ENCODE measurements at regions not wholly inside any gene's neighbourhood (a gene's known extent, or its start where the extent isn't known, plus 50 kb on each side); places are given as distances from the start of the nearest gene placed in this dataset.

DNA sequence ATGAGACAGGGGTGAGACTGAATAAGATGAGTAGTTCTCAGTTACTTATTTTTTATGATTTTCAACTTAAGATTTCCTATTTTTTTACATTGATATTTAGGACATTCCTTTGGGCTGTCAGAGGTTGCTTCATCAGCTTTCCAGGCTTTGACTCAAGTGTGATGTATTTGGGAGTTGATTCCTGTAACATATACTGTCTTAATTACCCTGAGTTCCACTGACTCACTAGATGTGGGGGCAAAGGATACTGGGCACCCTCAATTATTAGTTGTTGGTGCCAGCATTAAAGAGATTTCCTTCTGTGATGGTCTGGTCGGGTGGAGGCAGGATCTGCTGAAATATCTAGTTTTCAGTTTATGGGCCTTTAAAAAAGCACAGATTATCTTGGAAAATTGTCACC lies 1535.8 kb downstream of the NLGN4Y start:
- Histone ChIP-seq H3K9me3 (ENCODE audit: severe bottlenecking) (no peaks in the 10 kb centered on the region), H3K4me3 (ENCODE audit: severe bottlenecking) (no peak overlapping the region), H3K27ac (ENCODE audit: poor library complexity, severe bottlenecking) (peak overlapping the region; percentile 10), H3K27me3 (ENCODE audit: insufficient read depth, poor library complexity, severe bottlenecking) (no peaks in the 10 kb centered on the region), H3K4me1 (ENCODE audit: insufficient read depth, poor library complexity, severe bottlenecking) (no peaks in the 10 kb centered on the region), H3K36me3 (ENCODE audit: low read depth) (no peaks in the 10 kb centered on the region)
- ATAC-seq (ENCODE audit: low read depth) (peak; percentile 72), DNase-seq (ENCODE audit: low spot score) (no peak)
- TF ChIP-seq, protein P1, sequence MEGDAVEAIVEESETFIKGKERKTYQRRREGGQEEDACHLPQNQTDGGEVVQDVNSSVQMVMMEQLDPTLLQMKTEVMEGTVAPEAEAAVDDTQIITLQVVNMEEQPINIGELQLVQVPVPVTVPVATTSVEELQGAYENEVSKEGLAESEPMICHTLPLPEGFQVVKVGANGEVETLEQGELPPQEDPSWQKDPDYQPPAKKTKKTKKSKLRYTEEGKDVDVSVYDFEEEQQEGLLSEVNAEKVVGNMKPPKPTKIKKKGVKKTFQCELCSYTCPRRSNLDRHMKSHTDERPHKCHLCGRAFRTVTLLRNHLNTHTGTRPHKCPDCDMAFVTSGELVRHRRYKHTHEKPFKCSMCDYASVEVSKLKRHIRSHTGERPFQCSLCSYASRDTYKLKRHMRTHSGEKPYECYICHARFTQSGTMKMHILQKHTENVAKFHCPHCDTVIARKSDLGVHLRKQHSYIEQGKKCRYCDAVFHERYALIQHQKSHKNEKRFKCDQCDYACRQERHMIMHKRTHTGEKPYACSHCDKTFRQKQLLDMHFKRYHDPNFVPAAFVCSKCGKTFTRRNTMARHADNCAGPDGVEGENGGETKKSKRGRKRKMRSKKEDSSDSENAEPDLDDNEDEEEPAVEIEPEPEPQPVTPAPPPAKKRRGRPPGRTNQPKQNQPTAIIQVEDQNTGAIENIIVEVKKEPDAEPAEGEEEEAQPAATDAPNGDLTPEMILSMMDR (IDR thresholded peaks at IDR 0.05; ENCODE audit: poor library complexity, severe bottlenecking): no peak

DNA sequence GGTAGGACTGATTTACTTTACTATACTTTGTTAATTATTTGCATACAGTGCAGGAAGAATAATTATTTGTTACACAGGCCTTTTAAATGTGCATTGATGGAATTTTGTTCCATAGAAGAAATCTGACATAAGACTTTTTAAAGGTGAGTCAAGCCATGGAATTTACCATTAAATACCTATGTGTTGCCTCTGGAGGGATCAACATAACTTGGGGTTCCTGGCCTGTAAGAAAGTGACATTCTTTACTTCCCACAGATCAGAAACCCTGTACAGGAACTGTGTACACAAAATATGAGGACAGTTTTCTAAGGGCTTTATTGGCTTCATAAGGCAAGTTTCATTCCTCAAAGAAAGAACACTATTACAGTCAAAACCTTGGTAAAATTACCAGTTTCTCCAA lies 1536.4 kb downstream of the NLGN4Y start:
- Histone ChIP-seq H3K27me3 (ENCODE audit: insufficient read depth, poor library complexity, severe bottlenecking) (no peaks in the 10 kb centered on the region), H3K27ac (ENCODE audit: poor library complexity, severe bottlenecking) (peak overlapping the region; percentile 10), H3K4me1 (ENCODE audit: insufficient read depth, poor library complexity, severe bottlenecking) (no peaks in the 10 kb centered on the region), H3K36me3 (ENCODE audit: low read depth) (no peaks in the 10 kb centered on the region), H3K9me3 (ENCODE audit: severe bottlenecking) (no peaks in the 10 kb centered on the region), H3K4me3 (ENCODE audit: severe bottlenecking) (no peak overlapping the region)
- TF ChIP-seq, protein P1 (IDR thresholded peaks at IDR 0.05; ENCODE audit: poor library complexity, severe bottlenecking): no peak
- ATAC-seq (ENCODE audit: low read depth): no peak
- DNase-seq (ENCODE audit: low spot score): no peak

DNA sequence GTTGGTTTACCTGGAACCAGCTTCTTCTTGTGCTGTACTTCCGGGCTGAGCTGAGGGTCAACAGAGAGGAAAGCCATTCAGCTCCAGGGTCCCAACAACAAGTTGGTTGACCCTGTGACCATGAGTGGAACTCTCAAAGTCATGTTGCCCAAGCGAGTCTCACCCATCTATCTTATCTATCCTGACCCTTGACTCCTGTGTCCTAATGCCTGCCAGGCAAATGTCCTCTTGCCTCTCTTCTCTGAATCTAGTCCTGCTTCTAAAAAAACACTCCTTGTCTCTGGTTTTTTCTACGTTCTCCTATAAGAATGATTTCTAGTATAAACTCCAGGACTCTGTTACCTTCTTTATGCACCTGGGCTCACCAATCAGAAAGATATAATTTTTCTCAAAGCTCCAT lies 1547.6 kb downstream of the NLGN4Y start:
- no peaks in the 10 kb centered on the region for H3K36me3 ChIP-seq (ENCODE audit: low read depth)
- TF ChIP-seq, protein P1 (IDR thresholded peaks at IDR 0.05; ENCODE audit: poor library complexity, severe bottlenecking): no peak
- ATAC-seq (ENCODE audit: low read depth): no peak

DNA sequence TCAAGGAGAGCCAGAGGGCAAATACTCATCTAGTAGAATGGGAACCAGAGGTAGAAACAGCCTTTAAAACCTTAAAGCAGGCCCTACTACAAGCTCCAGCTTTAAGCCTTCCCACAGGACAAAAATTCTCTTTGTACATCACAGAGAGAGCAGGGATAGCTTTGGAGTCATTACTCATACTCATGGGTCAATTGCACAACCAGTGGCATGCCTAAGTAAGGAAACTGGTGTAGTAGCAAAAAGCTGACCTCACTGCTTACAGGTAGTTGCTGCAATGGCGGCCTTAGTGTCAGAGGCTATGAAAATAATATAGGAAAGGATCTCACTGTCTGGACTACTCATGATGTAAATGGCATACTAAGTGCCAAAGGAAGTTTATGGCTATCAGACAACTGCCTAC lies 1551.4 kb downstream of the NLGN4Y start:
- Histone ChIP-seq H3K4me3 (ENCODE audit: severe bottlenecking) (no peak overlapping the region), H3K4me1 (ENCODE audit: insufficient read depth, poor library complexity, severe bottlenecking) (no peaks in the 10 kb centered on the region), H3K36me3 (ENCODE audit: low read depth) (no peaks in the 10 kb centered on the region), H3K27me3 (ENCODE audit: insufficient read depth, poor library complexity, severe bottlenecking) (no peaks in the 10 kb centered on the region), H3K9me3 (ENCODE audit: severe bottlenecking) (no peaks in the 10 kb centered on the region), H3K27ac (ENCODE audit: poor library complexity, severe bottlenecking) (no peak overlapping the region)
- DNase-seq (ENCODE audit: low spot score) (no peak), ATAC-seq (ENCODE audit: low read depth) (peak; percentile 94)
- TF ChIP-seq, protein P1 (IDR thresholded peaks at IDR 0.05; ENCODE audit: poor library complexity, severe bottlenecking): no peak

More for the DNA sequence above, 1547.6 kb downstream of the NLGN4Y start:
- Histone ChIP-seq H3K27me3 (ENCODE audit: insufficient read depth, poor library complexity, severe bottlenecking) (no peaks in the 10 kb centered on the region), H3K4me1 (ENCODE audit: insufficient read depth, poor library complexity, severe bottlenecking) (peaks cover 8% of the 10 kb centered on the region), H3K4me3 (ENCODE audit: severe bottlenecking) (no peak overlapping the region), H3K27ac (ENCODE audit: poor library complexity, severe bottlenecking) (no peak overlapping the region), H3K9me3 (ENCODE audit: severe bottlenecking) (no peaks in the 10 kb centered on the region)
- no peak for DNase-seq (ENCODE audit: low spot score)

- H3K27ac ChIP-seq (ENCODE audit: poor library complexity, severe bottlenecking): no peak overlapping the region
- H3K36me3 ChIP-seq (ENCODE audit: low read depth): no peaks in the 10 kb centered on the region
- ATAC-seq (ENCODE audit: low read depth) (no peak), DNase-seq (ENCODE audit: low spot score) (no peak)
- no peaks in the 10 kb centered on the region for H3K27me3 ChIP-seq (ENCODE audit: insufficient read depth, poor library complexity, severe bottlenecking)
- no peak overlapping the region for H3K4me3 ChIP-seq (ENCODE audit: severe bottlenecking)
- H3K9me3 ChIP-seq (ENCODE audit: severe bottlenecking): no peaks in the 10 kb centered on the region
- no peaks in the 10 kb centered on the region for H3K4me1 ChIP-seq (ENCODE audit: insufficient read depth, poor library complexity, severe bottlenecking)
- TF ChIP-seq, protein P1 (IDR thresholded peaks at IDR 0.05; ENCODE audit: poor library complexity, severe bottlenecking): no peak
Measured at GRCh38 chrY:16097325-16097724, 1573.0 kb downstream of the NLGN4Y start.

Data from RWPE2 (cell line).